Heart left ventricle (tissue), 16 donors: ENCODE measurements at regions not wholly inside any gene's neighbourhood (a gene's known extent, or its start where the extent isn't known, plus 50 kb on each side); places are given as distances from the start of the nearest gene placed in this dataset.
A peak's percentile ranks its signal among the peaks of the same experiment; 100 is the strongest.

ENCODE experiments used
- ATAC-seq, 4 donors: fragments of 200-7000 bp; cut with Tn5 transposase; one replicate each; pipeline ENCODE4 v1.9.1; 2020 to 2022; ENCODE audit warnings: moderate library complexity in 4 of 4, mild to moderate bottlenecking in 3 of 4, moderate number of reproducible peaks in 1 of 4
- DNase-seq, 5 donors: peaks; one replicate each; pipeline ENCODE4 v3.0.0-alpha.2; 2020
- H3K27ac ChIP-seq, 12 donors: fragments of 200-600 bp; sonication (generic) in 4 of 12; one replicate each; pipeline versions ENCODE4 v1.5.0 to v1.8.0; 2016 to 2022; ENCODE audit warnings: mild to moderate bottlenecking in 2 of 12
- H3K27me3 ChIP-seq, 9 donors: fragments of 200-600 bp; sonication (generic) in 2 of 9; one replicate each; pipeline versions ENCODE4 v1.5.1 to v1.8.0; 2016 to 2022; ENCODE audit warnings: mild to moderate bottlenecking in 3 of 9
- H3K36me3 ChIP-seq, 9 donors: fragments of 200-600 bp; sonication (generic) in 2 of 9; one replicate each; pipeline versions ENCODE4 v1.5.0 to v1.8.0; 2018 to 2022; ENCODE audit warnings: mild to moderate bottlenecking in 2 of 9
- H3K4me1 ChIP-seq, 12 donors: fragments of 200-600 bp; sonication (generic) in 4 of 12; one replicate each; pipeline versions ENCODE4 v1.5.0 to v1.8.0; 2016 to 2022; ENCODE audit warnings: mild to moderate bottlenecking in 3 of 12
- H3K4me3 ChIP-seq, 12 donors: fragments of 200-600 bp; sonication (generic) in 4 of 12; one replicate each; pipeline versions ENCODE4 v1.5.0 to v1.8.0; 2017 to 2022; ENCODE audit warnings: mild to moderate bottlenecking in 9 of 12, moderate library complexity in 4 of 12
- H3K9me3 ChIP-seq, 12 donors: fragments of 200-600 bp; sonication (generic) in 4 of 12; one replicate each; pipeline versions ENCODE4 v1.5.0 to v1.8.0; 2016 to 2022; ENCODE audit warnings: mild to moderate bottlenecking in 1 of 12
- CTCF ChIP-seq, 12 donors: fragments of 200-600 bp; sonication (generic) in 4 of 12; IDR thresholded peaks; one replicate each; pipeline versions ENCODE4 v1.5.0 to v1.8.0; 2018 to 2022; ENCODE audit warnings: antibody characterized with exemption in 12 of 12, mild to moderate bottlenecking in 5 of 12
- POLR2A ChIP-seq, 2 donors: fragments of 450-650 bp; IDR thresholded peaks; one replicate each; pipeline ENCODE4 v1.6.1; 2017; ENCODE audit warnings: antibody characterized with exemption in 2 of 2, mild to moderate bottlenecking in 2 of 2, moderate library complexity in 2 of 2
- WGBS, 4 donors: extraction: QIAGEN DNeasy Blood & Tissue Kit in 2 of 4; methylation state at CpG; one replicate each; pipeline versions ENCODE4 v1.1.5 to v1.1.7; 2013 to 2018; 5-methylcytosine and 5-hydroxymethylcytosine counted together
- intact Hi-C, 10 donors: fragments of 100-400 bp; cut with DNase I; formaldehyde crosslinking; loops; one replicate each; pipeline versions ENCODE4 v1.11.1 to v1.14.2; 2022
- donor health status: ischemic (EF 13 %, LVEDD 7.1; RV severe dilation, severe dysfunction).
- donor health status: healthy with polysubstance abuse.
- donor health status: DM: no; HTN: yes; CAD: no.
- donor health status: DM: no; HTN: no; CAD: no.
- donor health status: ischemic (EF 25% LVEDD 6.9; RV normal size, moderate dysfunction).
- donor health status: ischemic (EF 25% LVEDD 5.7; RV mildly dilated, moderate dysfunction).
- donor health status: healthy.
- donor health status: DM: yes; HTN: yes; CAD: no.
- donor health status: ischemic (EF 35%, LVEDD 5.7; RV mildly dilated, moderate dysfunction).
- donor health status: nonischemic (EF 11% LVEDD 7.7; RV severe dilation, severe dysfunction).
- donor health status: DM: yes; HTN: yes; CAD: no.
- donor health status: PGD.
- donor health status: ischemic (EF 29% LVEDD 5.4; RV normal size, mild dysfunction).
- donor health status: nonischemic (EF 23%, LVEDD 6.1; RV moderate dilation, normal function).

- Histone ChIP-seq H3K4me3 (no peak overlapping the region), H3K27ac (no peak overlapping the region), H3K27me3 (no peaks in the 10 kb centered on the region), H3K4me1 (peaks cover 4 to 61% (median 39%) of the 10 kb centered on the region in 12 donors), H3K9me3 (no peaks in the 10 kb centered on the region), H3K36me3 (no peaks in the 10 kb centered on the region)
- ATAC-seq (no peak), DNase-seq (no peak)
- WGBS, 4 donors: 94 to 98% (median 96%) methylated on average over 3 of the region's 3 CpGs
- TF ChIP-seq POLR2A (IDR thresholded peaks at IDR 0.05) (no peak), CTCF (IDR thresholded peaks at IDR 0.05) (no peak)
- intact Hi-C loops: loop anchor here in 2 of 10 donors (10.0 kb wide), 2 partner anchors 254 to 404 kb away; partner anchors contain the start of gene FGGY (in 1 of the 2)
Measured at GRCh38 chr1:58890609-58891008, 106.8 kb upstream of the JUN start.

GRCh38 chr1:58891347-58891746, 107.5 kb upstream of the JUN start:
- peaks cover 5 to 61% (median 39%) of the 10 kb centered on the region in 12 donors for H3K4me1 ChIP-seq

GRCh38 chr1:58893257-58893869, 109.5 kb upstream of the JUN start:
- WGBS, 4 donors: 50 to 63% (median 58%) methylated on average over 13 of the region's 13 CpGs
- H3K36me3 ChIP-seq: no peaks in the 10 kb centered on the region
- intact Hi-C loops: loop anchor here in 2 of 10 donors (2.0 to 10.0 kb wide), 3 partner anchors 79 to 401 kb away; partner anchors contain the start of gene FGGY (in 1 of the 2)
- peaks cover 13 to 65% (median 51%) of the 10 kb centered on the region in 12 donors for H3K4me1 ChIP-seq
- DNase-seq: peak in 4 of 5 donors; percentile 71 to 76 (median 74)
- H3K4me3 ChIP-seq: no peak overlapping the region
- H3K27me3 ChIP-seq: no peaks in the 10 kb centered on the region
- peak overlapping the region in 11 of 12 donors; percentile 29 to 82 (median 62) for H3K27ac ChIP-seq
- TF ChIP-seq POLR2A (IDR thresholded peaks at IDR 0.05) (no peak), CTCF (IDR thresholded peaks at IDR 0.05) (no peak)
- ATAC-seq: peak; percentile 40 to 84 (median 58)
- no peaks in the 10 kb centered on the region for H3K9me3 ChIP-seq

More at GRCh38 chr1:58891347-58891746, 107.5 kb upstream of the JUN start:
- TF ChIP-seq POLR2A (IDR thresholded peaks at IDR 0.05): no peak
- TF ChIP-seq CTCF (IDR thresholded peaks at IDR 0.05): no peak
- no peak overlapping the region for H3K4me3 ChIP-seq
- H3K27me3 ChIP-seq: no peaks in the 10 kb centered on the region
- WGBS, 4 donors: 95 to 100% (median 97%) methylated on average over 2 of the region's 2 CpGs
- no peaks in the 10 kb centered on the region for H3K36me3 ChIP-seq
- DNase-seq (no peak), ATAC-seq (no peak)
- H3K27ac ChIP-seq: no peak overlapping the region
- no peaks in the 10 kb centered on the region for H3K9me3 ChIP-seq
- intact Hi-C loops: loop anchor here in 2 of 10 donors (10.0 kb wide), 2 partner anchors 253 to 403 kb away; partner anchors contain the start of gene FGGY (in 1 of the 2)

- H3K9me3 ChIP-seq: no peaks in the 10 kb centered on the region
- peak in 1 of 5 donors; percentile 40 for DNase-seq
- 89 to 97% (median 89%) methylated on average over 2 of the region's 2 CpGs for WGBS, 4 donors
- no peak overlapping the region for H3K4me3 ChIP-seq
- H3K36me3 ChIP-seq: no peaks in the 10 kb centered on the region
- peaks cover 13 to 77% (median 66%) of the 10 kb centered on the region in 12 donors for H3K4me1 ChIP-seq
- no peaks in the 10 kb centered on the region for H3K27me3 ChIP-seq
- TF ChIP-seq POLR2A (IDR thresholded peaks at IDR 0.05) (no peak), CTCF (IDR thresholded peaks at IDR 0.05) (no peak)
- no peak for ATAC-seq
- H3K27ac ChIP-seq: peak overlapping the region in 8 of 12 donors; percentile 60 to 82 (median 76)
- intact Hi-C loops: loop anchor here in 5 of 10 donors (5.0 to 10.0 kb wide), 4 partner anchors 162 to 400 kb away; partner anchors contain the start of gene FGGY (in 1 of the 5)
Measured at GRCh38 chr1:58895082-58895481, 111.2 kb upstream of the JUN start.
